DND-41 (cell line): ENCODE measurements at regions not wholly inside any gene's neighbourhood (a gene's known extent, or its start where the extent isn't known, plus 50 kb on each side); places are given as distances from the start of the nearest gene placed in this dataset.
A peak's percentile ranks its signal among the peaks of the same experiment; 100 is the strongest.

ENCODE experiments used
- ATAC-seq: fragments of 200-7000 bp; cut with Tn5 transposase; 3 replicates; pipeline ENCODE4 v1.9.1; 2021; ENCODE audit warnings: low read depth; ENCODE audit not compliant: insufficient read depth
- DNase-seq: peaks from one replicate; pipeline ENCODE4 v3.0.0-alpha.2; 2020
- H2AFZ ChIP-seq: 2 replicates; pipeline ENCODE4 v1.6.0; 2012; ENCODE audit warnings: low read depth, low read length
- H3K27ac ChIP-seq: 2 replicates; pipeline ENCODE4 v1.5.1; 2012; ENCODE audit warnings: low read length, inconsistent platforms
- H3K27me3 ChIP-seq: fragments of 200-600 bp; sonication (generic); 2 replicates; pipeline ENCODE4 v1.6.0; 2012; ENCODE audit warnings: low read length, mild to moderate bottlenecking, inconsistent platforms; ENCODE audit not compliant: insufficient read depth, poor library complexity
- H3K36me3 ChIP-seq: 2 replicates; pipeline ENCODE4 v1.5.1; 2012; ENCODE audit warnings: low read length, inconsistent platforms; ENCODE audit not compliant: insufficient read depth
- H3K4me1 ChIP-seq: 2 replicates; pipeline ENCODE4 v1.5.1; 2012; ENCODE audit warnings: mild to moderate bottlenecking, low read length; ENCODE audit not compliant: insufficient read depth
- H3K4me2 ChIP-seq: 2 replicates; pipeline ENCODE4 v1.6.0; 2012; ENCODE audit warnings: mild to moderate bottlenecking, moderate library complexity, low read length, inconsistent platforms; ENCODE audit not compliant: insufficient read depth
- H3K4me3 ChIP-seq, 2 experiments: fragments of 200-600 bp in 1 of 2; shearing (Covaris generic) in 1 of 2; 2 replicates each; pipeline ENCODE4 v1.5.1; 2012 to 2016; ENCODE audit warnings: inconsistent platforms in 2 of 2, low read length in 2 of 2, mild to moderate bottlenecking in 2 of 2, low read depth in 1 of 2, moderate library complexity in 1 of 2
- H3K79me2 ChIP-seq: 2 replicates; pipeline ENCODE4 v1.6.0; 2012; ENCODE audit warnings: low read length, inconsistent platforms; ENCODE audit not compliant: insufficient read depth
- H3K9ac ChIP-seq: 2 replicates; pipeline ENCODE4 v1.6.0; 2012; ENCODE audit warnings: low read depth, mild to moderate bottlenecking, inconsistent platforms, low read length, moderate library complexity
- H3K9me3 ChIP-seq: 2 replicates; pipeline ENCODE4 v1.5.1; 2012; ENCODE audit warnings: low read length, moderate library complexity, mild to moderate bottlenecking, inconsistent platforms; ENCODE audit not compliant: insufficient read depth, severe bottlenecking
- H4K20me1 ChIP-seq: 2 replicates; pipeline ENCODE4 v1.6.0; 2012; ENCODE audit warnings: low read length; ENCODE audit not compliant: insufficient read depth
- EZH2 ChIP-seq: IDR thresholded peaks from 3 replicates; pipeline ENCODE4 v1.6.1; 2012; ENCODE audit warnings: borderline replicate concordance, low read depth, mild to moderate bottlenecking, moderate library complexity, low read length, inconsistent platforms; ENCODE audit not compliant: severe bottlenecking
- TF ChIP-seq, protein P1 (sequence below): IDR thresholded peaks from 2 replicates; pipeline ENCODE4 v1.5.1; 2012; ENCODE audit warnings: borderline replicate concordance, low read length, moderate library complexity, mild to moderate bottlenecking; ENCODE audit not compliant: poor library complexity, severe bottlenecking; ENCODE audit errors: extremely low read depth

DNA sequence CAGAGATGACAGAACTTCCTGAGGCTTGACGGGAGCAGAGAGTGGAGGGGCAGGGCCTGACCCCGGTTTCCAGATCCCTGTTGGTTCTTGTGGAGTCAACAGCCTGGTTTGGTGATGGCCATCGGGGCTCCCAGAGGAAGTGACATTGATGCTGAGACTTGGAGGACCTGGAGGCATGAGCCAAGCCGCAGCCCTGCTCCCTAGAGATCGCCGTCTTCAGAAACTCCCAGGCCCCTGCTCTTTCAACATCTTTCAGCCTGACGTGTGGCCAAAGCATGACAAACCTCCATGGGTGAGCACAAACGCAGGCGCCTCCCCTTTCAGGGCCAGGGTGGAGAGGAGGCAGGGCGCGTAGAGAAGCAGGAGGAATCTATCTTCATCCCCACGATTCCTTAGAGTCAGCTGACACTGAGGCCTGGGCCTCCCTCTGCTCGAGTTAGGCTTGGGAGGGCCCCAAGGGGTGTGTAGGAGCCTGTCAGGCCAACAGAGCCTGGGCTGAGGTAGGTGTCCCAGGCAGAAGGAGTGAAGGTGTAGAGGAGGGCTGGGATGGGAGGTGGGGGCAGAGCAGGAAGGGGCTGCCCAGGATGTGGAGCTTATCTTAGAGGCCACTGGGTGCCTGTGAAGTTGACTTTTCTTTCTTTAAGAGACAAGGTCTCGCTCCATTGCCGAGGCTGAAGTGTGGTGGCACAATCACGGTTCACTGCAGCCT lies 56.1 kb upstream of the MED9 start:
- Histone ChIP-seq H3K4me1 (peaks cover 18% of the 10 kb centered on the region), H3K36me3 (peaks cover 4% of the 10 kb centered on the region; the same call in 1 of the 2 replicates), H4K20me1 (no peaks in the 10 kb centered on the region), H3K79me2 (no peaks in the 10 kb centered on the region), H3K27ac (no peak overlapping the region), H3K9me3 (peaks cover 25% of the 10 kb centered on the region), H2AFZ (peak overlapping the region; percentile 26; the same call in 1 of the 2 replicates), H3K4me2 (no peak overlapping the region), H3K27me3 (no peaks in the 10 kb centered on the region), H3K4me3 (no peak overlapping the region), H3K9ac (no peak overlapping the region)
- DNase-seq (no peak), ATAC-seq (no peak)
- TF ChIP-seq, protein P1, sequence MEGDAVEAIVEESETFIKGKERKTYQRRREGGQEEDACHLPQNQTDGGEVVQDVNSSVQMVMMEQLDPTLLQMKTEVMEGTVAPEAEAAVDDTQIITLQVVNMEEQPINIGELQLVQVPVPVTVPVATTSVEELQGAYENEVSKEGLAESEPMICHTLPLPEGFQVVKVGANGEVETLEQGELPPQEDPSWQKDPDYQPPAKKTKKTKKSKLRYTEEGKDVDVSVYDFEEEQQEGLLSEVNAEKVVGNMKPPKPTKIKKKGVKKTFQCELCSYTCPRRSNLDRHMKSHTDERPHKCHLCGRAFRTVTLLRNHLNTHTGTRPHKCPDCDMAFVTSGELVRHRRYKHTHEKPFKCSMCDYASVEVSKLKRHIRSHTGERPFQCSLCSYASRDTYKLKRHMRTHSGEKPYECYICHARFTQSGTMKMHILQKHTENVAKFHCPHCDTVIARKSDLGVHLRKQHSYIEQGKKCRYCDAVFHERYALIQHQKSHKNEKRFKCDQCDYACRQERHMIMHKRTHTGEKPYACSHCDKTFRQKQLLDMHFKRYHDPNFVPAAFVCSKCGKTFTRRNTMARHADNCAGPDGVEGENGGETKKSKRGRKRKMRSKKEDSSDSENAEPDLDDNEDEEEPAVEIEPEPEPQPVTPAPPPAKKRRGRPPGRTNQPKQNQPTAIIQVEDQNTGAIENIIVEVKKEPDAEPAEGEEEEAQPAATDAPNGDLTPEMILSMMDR = no peak
- no peak for TF ChIP-seq EZH2

DNA sequence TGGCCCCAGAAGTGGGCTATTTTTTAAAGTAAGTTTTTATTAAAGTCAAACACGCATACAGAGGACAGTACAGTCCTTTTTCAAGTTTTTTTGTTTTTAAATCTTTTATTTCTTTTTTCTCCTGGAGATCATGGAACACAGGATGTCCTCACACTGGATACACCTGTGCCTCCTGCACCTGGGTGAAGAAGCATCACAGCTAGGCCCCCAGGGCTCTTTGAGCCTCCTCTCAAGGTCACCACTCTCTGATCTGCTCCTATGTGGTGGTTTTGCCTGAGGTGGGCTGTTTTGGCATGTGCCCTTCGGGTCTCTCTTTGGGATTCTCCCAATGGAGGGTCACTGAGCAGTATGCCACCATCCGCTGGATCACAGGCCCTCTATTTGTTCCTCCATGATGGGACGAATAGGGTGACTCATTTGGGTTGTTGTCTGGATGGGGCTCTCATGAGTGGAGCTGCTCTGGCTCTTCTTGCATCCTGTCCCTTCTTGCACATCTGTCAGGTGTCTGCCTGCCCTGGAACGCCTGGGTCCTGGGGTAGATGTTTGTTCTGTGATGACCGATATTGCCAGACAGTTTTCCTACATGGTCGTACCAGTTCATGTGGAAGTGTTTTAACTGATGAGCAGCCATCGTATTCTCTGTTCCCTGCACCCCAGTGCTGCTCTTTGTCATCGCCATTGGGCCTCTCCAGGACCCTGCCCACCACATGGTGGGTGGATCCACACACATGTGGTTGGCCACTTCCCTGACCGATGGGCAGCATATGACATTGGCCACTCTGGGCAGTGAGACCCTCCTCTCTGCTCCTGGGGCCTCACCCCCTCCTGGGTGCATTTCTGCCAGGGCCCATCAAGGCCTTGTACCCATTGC lies 55.2 kb upstream of the MED9 start:
- DNase-seq = no peak
- H3K27me3 ChIP-seq = no peaks in the 10 kb centered on the region
- no peaks in the 10 kb centered on the region for H3K79me2 ChIP-seq
- H3K4me2 ChIP-seq = no peak overlapping the region
- H3K4me3 ChIP-seq = no peak overlapping the region
- no peaks in the 10 kb centered on the region for H4K20me1 ChIP-seq
- peaks cover 4% of the 10 kb centered on the region; the same call in 1 of the 2 replicates for H3K36me3 ChIP-seq
- peaks cover 31% of the 10 kb centered on the region for H3K9me3 ChIP-seq
- ATAC-seq = no peak; the same call in 2 of the 3 replicates
- H3K27ac ChIP-seq = 0 out of 2 replicates have a peak overlapping the region, but pooled peaks have one; percentile 37
- peaks cover 9% of the 10 kb centered on the region for H3K4me1 ChIP-seq
- no peak for TF ChIP-seq EZH2
- TF ChIP-seq, protein P1 = no peak
- no peak overlapping the region for H2AFZ ChIP-seq
- no peak overlapping the region for H3K9ac ChIP-seq

DNA sequence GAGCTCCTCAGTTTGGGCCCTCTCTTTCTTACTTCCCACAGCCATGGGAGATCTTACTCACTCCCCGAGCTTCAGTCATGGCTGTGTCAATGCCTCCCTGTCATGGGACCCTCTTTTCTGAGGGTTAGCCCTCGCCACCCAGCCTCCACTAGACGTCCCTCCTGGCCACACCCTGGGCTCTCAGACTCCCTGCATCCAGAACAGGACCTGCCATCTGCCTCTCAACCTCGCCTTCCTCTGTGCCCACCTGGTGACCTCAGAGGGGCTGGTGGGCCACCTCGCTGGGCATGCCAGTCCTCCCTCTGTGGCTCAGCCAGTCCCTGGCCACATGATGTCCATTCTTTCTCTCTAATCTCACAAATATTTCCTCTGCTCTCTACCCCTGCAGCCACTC lies 54.6 kb upstream of the MED9 start:
- no peak for DNase-seq
- peaks cover 5% of the 10 kb centered on the region; the same call in 1 of the 2 replicates for H3K4me1 ChIP-seq
- TF ChIP-seq, protein P1 = no peak
- TF ChIP-seq EZH2 = no peak

More for the DNA sequence above, 54.6 kb upstream of the MED9 start:
- H3K9ac ChIP-seq = no peak overlapping the region
- no peak for ATAC-seq
- no peaks in the 10 kb centered on the region for H3K27me3 ChIP-seq
- no peak overlapping the region for H3K4me3 ChIP-seq
- no peaks in the 10 kb centered on the region for H3K79me2 ChIP-seq
- H3K9me3 ChIP-seq = peaks cover 34% of the 10 kb centered on the region
- H2AFZ ChIP-seq = no peak overlapping the region
- no peak overlapping the region for H3K4me2 ChIP-seq
- peaks cover 4% of the 10 kb centered on the region; the same call in 1 of the 2 replicates for H3K36me3 ChIP-seq
- H4K20me1 ChIP-seq = no peaks in the 10 kb centered on the region
- peak overlapping the region; percentile 17 for H3K27ac ChIP-seq
